Epithelial cell of proximal tubule (primary cell): ENCODE measurements at regions not wholly inside any gene's neighbourhood (a gene's known extent, or its start where the extent isn't known, plus 50 kb on each side); places are given as distances from the start of the nearest gene placed in this dataset.

Source experiments
- DNase-seq: peaks from one replicate; pipeline ENCODE4 v3.0.0-alpha.2; 2011; ENCODE audit warnings: low read depth
- H3K4me3 ChIP-seq: 2 replicates; pipeline ENCODE4 v1.5.1; 2011; ENCODE audit warnings: low read depth, mild to moderate bottlenecking, low read length
- TF ChIP-seq, protein P1 (sequence below): conservative IDR thresholded peaks from 2 replicates; pipeline ENCODE4 v1.5.1; 2012; ENCODE audit warnings: low read depth, mild to moderate bottlenecking, low read length

- TF ChIP-seq, protein P1, sequence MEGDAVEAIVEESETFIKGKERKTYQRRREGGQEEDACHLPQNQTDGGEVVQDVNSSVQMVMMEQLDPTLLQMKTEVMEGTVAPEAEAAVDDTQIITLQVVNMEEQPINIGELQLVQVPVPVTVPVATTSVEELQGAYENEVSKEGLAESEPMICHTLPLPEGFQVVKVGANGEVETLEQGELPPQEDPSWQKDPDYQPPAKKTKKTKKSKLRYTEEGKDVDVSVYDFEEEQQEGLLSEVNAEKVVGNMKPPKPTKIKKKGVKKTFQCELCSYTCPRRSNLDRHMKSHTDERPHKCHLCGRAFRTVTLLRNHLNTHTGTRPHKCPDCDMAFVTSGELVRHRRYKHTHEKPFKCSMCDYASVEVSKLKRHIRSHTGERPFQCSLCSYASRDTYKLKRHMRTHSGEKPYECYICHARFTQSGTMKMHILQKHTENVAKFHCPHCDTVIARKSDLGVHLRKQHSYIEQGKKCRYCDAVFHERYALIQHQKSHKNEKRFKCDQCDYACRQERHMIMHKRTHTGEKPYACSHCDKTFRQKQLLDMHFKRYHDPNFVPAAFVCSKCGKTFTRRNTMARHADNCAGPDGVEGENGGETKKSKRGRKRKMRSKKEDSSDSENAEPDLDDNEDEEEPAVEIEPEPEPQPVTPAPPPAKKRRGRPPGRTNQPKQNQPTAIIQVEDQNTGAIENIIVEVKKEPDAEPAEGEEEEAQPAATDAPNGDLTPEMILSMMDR = no peak
- no peak overlapping the region for H3K4me3 ChIP-seq
- DNase-seq = no peak
Observed at GRCh38 chr19:30084390-30084819, 142.4 kb downstream of the URI1 start.

- TF ChIP-seq, protein P1 = no peak
- no peak overlapping the region for H3K4me3 ChIP-seq
- DNase-seq = no peak
Observed at GRCh38 chr19:30085394-30085793, 143.4 kb downstream of the URI1 start.

DNA sequence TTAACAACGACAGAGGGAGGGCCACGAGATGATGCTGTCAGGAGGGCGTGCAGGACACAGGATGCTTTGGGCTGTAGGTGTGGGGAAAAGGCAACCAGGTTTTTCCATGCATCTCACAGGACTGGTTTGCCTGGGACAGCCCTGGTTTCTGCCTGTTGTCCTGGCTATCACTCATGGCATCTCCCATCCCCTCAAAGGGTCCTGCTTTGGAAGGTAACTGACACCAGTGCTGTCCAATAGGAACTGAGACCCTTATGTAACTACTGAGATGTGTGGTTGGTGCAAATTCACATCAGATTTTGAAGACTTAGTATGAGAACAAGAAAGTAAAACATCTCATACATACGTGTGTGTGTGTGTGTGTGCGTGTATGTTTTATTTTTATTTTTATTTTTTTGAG is 144.2 kb downstream of the URI1 start:
- TF ChIP-seq, protein P1 = no peak
- H3K4me3 ChIP-seq = no peak overlapping the region

GRCh38 chr19:30086916-30087315 is 144.9 kb downstream of the URI1 start:
- H3K4me3 ChIP-seq = no peak overlapping the region
- no peak for DNase-seq
- TF ChIP-seq, protein P1 = no peak

More for the DNA sequence above, 144.2 kb downstream of the URI1 start:
- no peak for DNase-seq

GRCh38 chr19:30087381-30088138 is 145.5 kb downstream of the URI1 start:
- no peak for DNase-seq
- H3K4me3 ChIP-seq = no peak overlapping the region
- TF ChIP-seq, protein P1 = no peak

- no peak for DNase-seq
- TF ChIP-seq, protein P1 = no peak
- no peak overlapping the region for H3K4me3 ChIP-seq
Observed at GRCh38 chr19:30088567-30088966, 146.5 kb downstream of the URI1 start.

GRCh38 chr19:30089086-30089665 is 147.1 kb downstream of the URI1 start:
- H3K4me3 ChIP-seq = no peak overlapping the region
- TF ChIP-seq, protein P1 = no peak
- DNase-seq = no peak
